ENCODE measurements at regions not wholly inside any gene's neighbourhood (a gene's known extent, or its start where the extent isn't known, plus 50 kb on each side); places are given as distances from the start of the nearest gene placed in this dataset.

GRCh38 chr2:8303322-8303832 is 378.5 kb upstream of the ID2 start:
- peak in 10 of 14 donors; percentile 15 to 71 (median 50) for DNase-seq

DNA sequence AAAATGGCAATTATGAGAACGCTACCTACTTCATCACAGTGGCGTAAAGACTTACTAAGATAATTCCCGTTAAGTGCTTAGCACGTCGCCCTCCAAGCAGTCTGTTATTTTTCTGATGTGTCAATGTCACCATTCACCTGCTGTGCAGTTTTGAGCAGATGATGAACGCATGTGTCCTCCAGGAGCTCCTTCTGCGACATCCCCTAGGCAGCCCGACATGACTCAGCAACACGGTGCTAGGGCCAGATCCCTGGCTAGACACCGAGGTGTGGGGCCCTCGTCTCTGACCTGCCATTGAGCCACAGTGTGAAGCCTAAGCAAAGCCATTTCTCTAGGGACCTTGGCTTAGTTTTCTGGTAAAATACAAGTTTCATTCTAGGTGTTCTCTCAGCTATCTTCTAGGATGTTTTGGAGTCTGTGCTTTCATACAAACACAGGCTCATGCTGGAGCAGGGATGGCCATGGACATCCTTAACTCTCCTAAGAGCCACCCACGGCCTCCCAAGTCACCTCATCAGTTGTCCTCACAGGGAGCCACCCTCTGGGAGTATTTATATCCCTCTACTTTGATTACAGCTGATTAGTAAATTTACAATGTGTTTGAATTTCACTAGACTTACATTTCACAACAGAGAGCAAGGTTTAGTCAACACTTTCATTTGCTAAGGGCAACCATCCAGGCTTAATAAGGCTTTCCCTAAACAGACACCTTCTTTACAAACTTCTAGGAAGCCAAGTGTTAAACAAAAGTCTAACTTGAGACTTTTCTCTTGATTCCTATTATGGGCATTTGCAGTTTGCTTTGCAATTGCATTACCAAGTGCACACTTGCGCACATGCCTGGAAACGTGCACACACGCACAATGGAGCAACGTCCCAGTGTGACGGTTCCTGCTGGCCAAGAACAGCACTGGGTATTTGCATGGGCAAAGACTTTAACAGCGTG is 376.8 kb upstream of the ID2 start:
- no peak for DNase-seq

DNA sequence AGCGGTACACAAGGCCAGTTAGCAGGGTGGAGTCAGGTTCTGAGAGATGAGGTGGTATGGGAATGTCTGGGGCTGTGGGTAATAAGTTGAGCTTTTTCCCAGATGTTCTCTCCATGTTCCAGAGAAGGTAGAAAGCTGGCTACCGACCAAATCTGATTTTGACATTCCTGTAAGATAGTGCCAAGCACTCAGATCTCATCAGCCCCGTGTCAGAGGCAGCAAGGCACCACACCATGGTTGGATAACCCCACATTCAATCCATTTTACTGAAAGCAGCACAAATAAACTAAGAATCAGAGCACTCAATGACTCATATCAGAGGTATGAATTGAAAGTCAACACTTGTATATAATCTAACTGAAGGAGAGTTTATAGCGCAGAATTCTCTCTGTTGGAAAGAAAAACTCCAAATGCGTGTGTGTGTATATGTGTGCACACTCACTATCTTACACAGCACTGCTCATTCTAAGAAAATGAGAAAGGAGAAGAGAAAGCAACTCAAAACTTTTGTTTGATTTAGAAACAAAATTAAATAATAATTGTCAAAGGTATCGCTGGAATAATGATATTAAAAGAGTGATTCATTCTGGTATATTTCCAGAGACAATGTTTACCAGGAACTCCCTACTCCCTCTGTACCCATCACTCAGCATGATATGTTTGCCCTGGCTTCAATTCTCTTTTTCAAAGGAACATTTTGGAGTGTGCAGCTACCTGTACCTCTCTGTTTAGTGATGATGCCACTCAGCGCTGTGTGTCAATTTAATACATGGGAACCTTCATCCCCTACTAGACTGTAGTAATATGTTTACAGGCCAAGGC is 375.1 kb upstream of the ID2 start:
- DNase-seq = no peak

GRCh38 chr2:8307606-8308180 is 374.2 kb upstream of the ID2 start:
- no peak for DNase-seq

- DNase-seq = no peak
These were observed 372.7 kb upstream of the ID2 start for GRCh38 chr2:8309131-8309530.

DNA sequence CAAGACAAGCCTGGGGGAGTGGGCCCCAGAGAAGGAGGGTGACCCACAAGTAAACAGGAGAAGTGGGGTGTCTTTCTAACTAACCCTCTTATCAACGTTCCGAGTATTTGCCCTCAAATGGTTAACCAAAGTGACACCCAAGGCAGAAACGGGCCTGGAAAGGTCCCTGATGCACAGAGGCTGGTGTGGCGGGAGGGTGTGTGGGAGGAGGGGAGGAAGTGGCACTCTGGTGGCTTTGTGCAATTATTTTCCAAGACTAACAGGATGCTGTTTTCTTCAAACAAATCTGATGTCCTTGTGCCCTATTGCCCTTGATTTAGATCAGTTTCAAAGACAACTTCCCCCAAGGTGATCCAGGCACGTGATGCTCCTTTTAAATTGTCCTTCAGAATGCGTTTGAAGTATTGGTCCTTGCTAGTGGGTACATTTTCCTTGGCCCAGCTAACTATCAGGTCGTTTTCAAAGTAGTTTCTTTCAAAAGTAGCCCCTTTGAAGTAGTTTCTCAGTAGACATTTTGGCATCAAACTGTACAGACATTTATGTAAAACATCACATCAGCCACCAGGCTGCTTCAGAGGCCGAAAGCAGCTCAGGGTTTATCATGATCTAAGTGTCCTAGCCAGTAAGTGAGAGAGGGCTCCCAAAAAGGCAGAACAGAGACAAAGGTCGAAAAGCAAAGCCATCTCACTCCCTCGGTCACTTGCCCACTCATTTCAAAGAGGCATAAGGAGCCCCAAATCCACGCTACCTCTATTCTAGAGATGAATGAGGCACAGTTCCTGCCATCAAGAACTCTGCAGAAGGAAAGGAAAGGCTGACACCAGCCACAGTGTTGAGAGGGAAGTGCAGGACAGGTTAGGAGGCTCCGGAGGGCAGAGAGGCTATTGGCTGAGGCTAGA is 371.1 kb upstream of the ID2 start:
- no peak for DNase-seq

GRCh38 chr2:8312221-8312620 is 369.6 kb upstream of the ID2 start:
- DNase-seq = no peak

- DNase-seq = no peak
These were observed 368.7 kb upstream of the ID2 start for GRCh38 chr2:8312861-8313830.

DNA sequence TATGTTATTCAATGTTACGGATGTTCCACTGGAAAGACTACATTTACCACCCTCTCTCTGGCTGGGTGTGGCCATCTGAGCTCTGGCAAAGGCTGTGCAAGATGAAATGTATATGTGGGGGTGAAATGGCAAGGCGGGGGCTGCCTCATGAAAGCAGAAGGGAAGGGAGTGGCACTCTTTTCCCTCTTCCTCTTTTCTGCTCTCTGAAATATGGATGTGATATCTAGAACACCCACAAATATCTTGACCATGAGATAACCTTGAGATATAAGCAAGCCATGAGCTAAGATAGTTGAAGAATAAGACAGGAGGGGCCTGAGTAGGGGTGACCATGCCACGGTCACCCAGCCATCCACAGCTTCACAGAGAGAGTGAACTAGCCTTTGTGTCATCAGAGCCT is 367.8 kb upstream of the ID2 start:
- DNase-seq = no peak

- no peak for DNase-seq
These were observed 366.2 kb upstream of the ID2 start for GRCh38 chr2:8315531-8316165.

GRCh38 chr2:8316356-8316755 is 365.5 kb upstream of the ID2 start:
- no peak for DNase-seq

GRCh38 chr2:8317418-8317817 is 364.4 kb upstream of the ID2 start:
- no peak for DNase-seq

- DNase-seq = no peak
These were observed 362.6 kb upstream of the ID2 start for GRCh38 chr2:8319219-8319618.

- DNase-seq = no peak
These were observed 361.4 kb upstream of the ID2 start for GRCh38 chr2:8320311-8321066.

DNA sequence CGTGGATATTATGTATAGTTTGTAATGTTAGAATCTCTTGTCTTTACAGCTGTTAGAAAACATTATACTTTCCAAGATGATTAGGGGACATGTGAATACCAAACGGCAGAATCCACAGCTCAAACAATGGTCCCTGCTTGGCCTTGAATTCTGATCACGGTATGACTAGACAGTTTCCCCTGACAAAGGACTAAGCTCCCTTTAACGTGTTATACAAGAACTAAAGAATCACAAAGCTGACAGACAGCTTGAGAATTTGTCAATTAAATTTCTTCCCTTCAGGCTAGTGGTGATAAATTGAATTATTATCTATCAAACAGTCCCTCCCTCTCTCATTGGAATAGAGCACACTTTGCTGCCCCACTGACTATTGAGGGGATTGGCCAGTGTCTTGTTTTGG is 359.2 kb upstream of the ID2 start:
- DNase-seq = no peak

- DNase-seq = no peak
These were observed 357.5 kb upstream of the ID2 start for GRCh38 chr2:8324164-8324856.

- no peak for DNase-seq
These were observed 357.0 kb upstream of the ID2 start for GRCh38 chr2:8324901-8325300.

GRCh38 chr2:8327371-8328100 is 354.3 kb upstream of the ID2 start:
- DNase-seq = no peak
